HG02938 (cell line): ENCODE measurements at regions not wholly inside any gene's neighbourhood (a gene's known extent, or its start where the extent isn't known, plus 50 kb on each side); places are given as distances from the start of the nearest gene placed in this dataset.

Experiments used
- ATAC-seq: cut with Tn5 transposase; IDR thresholded peaks from one replicate; pipeline ENCODE4 v1.9.1; 2021; ENCODE audit warnings: mild to moderate bottlenecking, moderate library complexity; ENCODE audit not compliant: unreplicated experiment

GRCh38 chr18:71919211-71919610 lies 624.9 kb downstream of the CBLN2 start:
- ATAC-seq = no peak

DNA sequence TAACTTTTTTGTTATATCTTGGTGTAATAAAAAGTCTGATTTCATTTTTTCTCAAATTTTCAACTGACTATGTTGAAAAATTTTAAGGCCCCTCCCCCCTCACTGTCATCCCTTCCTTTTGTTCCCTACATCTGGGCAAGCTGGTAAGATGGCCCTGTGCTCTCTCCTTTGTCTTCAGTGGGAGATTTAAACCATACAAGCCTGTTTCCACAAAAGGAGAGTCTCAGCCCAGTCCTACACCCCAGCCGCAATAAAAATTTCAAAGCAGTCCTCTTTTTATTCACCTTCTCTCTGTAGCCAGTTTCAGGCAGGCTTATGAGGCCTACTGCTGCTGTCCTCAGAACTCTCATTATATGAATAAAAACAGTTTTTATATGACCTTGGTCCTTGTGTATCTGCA lies 630.5 kb downstream of the CBLN2 start:
- ATAC-seq = no peak

DNA sequence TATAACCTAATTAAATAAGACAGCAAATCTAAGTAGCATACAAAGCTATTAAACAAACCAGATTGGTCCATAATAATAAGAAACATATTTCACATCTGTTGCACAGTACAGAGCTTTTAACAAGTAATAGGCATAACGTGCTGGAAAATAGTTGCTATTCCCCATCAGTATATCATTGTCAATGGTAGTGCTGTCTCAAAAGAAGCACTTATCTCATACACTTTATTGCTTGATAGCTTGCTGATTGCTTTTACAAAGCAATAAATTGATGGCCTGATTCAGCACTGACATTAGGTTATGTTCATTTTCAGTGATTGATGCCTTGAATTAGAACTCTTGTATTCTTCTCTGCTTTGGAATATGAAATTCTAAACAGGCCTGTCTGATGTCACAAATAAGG lies 641.7 kb downstream of the CBLN2 start:
- no peak for ATAC-seq

- ATAC-seq = no peak
These were observed 644.3 kb downstream of the CBLN2 start for GRCh38 chr18:71899707-71900472.

- ATAC-seq = no peak
These were observed 645.0 kb downstream of the CBLN2 start for GRCh38 chr18:71899183-71899582.

DNA sequence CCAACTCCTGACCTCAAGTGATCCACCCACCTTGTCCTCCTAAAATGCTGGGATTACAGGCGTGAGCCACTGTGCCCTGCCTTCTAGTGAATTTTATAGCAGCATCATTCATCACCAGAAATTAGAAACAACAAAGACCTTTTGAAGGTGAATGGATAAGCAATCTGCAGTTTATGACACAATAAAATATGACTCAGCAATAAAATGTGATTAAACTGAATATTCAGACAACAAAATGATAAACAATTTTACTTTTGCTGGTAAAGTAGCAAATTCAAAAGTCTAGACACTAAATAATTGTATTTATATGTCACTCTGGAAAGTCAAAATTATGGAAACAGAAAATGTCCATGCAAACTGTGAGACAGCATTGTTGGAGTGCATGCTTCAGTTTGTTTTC lies 656.6 kb downstream of the CBLN2 start:
- no peak for ATAC-seq

- no peak for ATAC-seq
These were observed 665.9 kb downstream of the CBLN2 start for GRCh38 chr18:71878226-71878625.

- no peak for ATAC-seq
These were observed 670.4 kb downstream of the CBLN2 start for GRCh38 chr18:71873695-71874094.

DNA sequence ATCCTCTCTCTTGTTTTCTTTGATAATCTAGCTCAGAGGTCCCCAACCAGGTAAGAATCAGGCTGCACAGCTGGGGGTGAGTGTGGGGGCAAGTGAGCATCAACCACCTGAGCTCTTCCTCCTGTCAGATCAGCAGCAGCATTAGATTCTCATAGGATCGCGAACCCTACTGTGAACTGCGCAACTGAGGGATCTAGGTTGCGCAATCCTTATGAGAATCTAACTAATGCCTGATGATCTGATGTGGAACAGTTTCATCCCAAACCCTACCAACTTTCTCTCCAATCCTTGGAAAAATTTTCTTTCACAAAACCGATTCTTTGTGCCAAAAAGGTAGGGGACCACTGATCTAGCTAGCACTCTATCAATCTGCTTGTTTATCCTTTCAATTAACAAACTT lies 678.3 kb downstream of the CBLN2 start:
- no peak for ATAC-seq

DNA sequence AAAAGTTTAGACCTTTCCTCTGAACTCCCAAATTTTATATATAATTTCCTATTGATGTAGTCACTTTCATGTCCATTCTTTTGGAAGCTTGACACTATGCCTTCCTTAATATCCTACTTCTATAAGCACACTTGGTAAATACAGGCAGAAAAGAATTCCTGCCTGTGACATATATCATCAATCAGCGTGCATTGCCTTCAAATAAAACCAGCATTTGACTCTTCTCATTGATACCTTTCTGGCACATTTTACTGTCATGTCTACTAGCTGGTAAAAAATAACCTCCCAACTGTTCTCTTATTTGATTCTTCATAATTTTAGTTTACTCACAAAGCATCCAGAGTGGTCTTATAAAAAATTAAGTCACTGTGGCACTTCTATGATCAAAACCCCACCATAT lies 693.5 kb downstream of the CBLN2 start:
- no peak for ATAC-seq

DNA sequence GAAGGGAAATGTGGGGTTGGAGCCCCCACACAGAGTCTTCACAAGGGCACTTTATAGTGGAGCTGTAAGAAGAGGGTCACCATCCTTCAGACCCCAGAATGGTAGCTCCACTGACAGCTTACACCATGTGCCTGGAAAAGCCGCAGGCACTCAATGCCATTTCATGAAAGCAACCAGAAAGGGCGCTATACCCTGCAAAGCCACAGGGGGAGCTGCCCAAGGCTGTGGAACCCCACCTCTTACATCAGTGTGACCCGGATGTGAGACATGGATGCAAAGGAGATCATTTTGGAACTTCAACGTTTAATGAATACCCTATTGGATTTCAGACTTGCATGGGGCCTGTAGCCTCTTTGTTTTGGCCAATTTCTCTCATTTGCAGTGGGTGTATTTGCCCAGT lies 694.7 kb downstream of the CBLN2 start:
- ATAC-seq = no peak

GRCh38 chr18:71846716-71847115 lies 697.4 kb downstream of the CBLN2 start:
- ATAC-seq = no peak

DNA sequence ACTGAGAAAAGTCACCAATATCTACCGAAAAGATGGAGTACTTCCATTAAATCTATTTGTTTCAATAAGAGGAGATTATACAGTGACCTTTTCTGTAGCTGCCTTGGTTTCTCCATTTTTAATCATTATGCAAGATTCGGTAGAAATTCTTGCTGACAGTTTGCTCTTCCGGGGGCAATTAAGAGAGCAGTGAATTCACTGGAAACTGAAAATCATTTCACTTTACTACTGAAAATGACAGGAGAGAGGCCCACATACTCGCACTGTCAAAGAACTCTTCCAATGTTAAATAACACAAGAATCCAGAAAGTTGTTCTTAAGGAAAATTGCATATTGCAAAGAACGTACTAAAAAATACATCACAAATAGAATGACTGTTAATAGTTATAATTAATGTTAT lies 699.3 kb downstream of the CBLN2 start:
- ATAC-seq = no peak

- no peak for ATAC-seq
These were observed 701.5 kb downstream of the CBLN2 start for GRCh38 chr18:71842666-71843065.

DNA sequence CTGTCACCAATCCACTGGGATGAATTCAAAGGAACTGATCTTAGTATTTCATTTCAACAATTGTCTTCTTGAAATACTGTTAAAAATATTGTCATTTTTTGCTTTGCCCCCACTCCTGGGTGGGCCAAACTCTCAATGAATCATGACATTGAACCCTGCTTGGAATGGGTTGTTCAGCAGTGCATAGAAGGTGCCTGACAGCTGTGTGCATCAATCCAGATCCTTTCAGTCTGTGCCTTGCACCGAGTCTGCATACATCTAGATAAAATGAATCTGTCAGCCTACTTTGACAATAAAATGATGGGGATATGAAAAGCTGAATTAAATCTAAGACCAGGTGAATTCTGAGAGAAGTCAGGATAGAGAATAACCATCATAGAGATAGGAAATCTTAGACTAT lies 706.6 kb downstream of the CBLN2 start:
- no peak for ATAC-seq

DNA sequence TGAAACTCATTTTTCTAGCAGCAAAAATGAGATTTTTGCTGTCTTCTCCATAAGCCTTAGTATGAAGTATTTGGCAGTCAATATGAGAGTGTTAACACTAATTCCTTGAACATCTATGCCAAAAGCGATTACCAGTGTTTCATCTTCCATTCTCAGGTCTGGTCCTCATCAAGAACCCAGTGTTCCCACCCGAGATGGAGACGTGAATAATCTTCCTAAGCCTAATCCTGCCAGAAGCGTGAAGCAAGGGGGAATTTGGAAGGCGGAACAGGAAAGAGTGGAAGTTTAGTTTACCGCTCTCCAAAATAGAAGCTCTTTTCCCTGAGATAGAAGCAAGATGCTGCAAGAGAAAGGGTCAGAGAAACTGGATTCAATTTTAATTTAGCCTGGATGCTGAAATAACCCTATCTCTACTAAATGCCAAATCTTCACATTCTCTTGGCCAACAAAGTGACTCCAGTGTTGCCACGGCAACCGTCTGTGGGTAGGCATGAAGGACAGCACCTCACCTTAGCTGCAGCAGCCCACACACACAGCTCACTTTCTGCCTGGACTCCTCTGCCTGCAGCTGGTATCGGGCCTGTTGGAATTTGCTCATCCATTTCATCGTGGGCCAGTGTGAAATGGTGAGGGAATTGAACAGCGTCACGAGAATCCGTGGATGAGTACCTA lies 711.1 kb downstream of the CBLN2 start:
- ATAC-seq = no peak

DNA sequence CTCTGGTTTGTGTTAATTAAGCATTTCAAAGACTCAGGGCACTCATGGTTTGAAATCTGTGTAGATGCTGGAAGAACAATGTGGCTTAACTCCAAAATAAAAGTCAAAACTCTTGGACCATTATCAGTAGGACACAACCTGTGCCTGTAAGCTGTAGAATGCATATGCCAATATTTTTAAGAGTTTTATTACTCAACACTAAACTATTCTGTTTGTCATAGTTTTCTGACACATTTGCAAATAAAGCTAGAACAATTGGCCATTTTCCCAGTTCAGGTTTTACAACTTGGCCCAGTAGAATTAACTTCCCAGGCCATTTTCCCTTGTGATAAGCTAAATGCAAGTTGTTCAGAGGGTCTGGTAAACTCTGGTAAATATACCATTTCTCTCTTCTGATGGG lies 713.1 kb downstream of the CBLN2 start:
- ATAC-seq = no peak

DNA sequence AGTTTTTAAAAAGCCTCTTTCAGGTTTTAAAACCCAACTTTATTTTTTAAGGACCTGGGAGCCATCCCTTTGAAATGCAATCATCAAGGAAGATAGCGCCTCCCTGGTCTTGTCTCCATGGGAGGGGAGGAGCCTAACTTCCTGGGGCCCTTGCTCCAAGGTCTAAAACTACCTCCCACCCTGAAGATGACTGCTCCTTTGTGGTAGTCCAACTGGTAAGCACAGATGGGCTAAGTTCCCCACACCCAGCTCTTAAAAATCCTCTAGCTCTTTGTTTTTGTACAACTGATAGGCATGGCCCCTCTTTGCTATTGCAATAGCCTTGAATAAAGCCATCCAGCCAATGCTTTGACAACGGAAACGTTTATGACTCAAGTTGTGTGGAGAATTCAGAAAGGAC lies 716.8 kb downstream of the CBLN2 start:
- ATAC-seq = no peak

- no peak for ATAC-seq
These were observed 728.8 kb downstream of the CBLN2 start for GRCh38 chr18:71815305-71815704.

DNA sequence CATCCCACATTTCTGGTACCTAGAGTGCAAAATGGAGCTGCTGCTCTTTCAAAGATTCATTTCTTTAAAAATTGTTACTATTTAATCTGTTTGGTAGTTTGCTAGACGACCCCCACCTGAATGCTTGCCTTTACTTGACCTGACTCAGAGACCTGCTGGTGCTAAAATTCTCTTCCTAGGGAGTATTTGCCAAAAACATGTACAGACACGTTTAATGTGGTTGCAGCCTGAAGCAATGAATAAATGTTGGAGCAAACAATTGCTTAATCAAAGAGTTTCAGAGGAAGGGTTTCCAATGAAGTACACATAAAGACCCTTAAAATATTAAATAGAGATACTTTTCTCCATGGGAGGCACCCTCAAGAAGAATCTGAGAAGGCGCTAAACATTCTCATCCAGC lies 734.4 kb downstream of the CBLN2 start:
- no peak for ATAC-seq

DNA sequence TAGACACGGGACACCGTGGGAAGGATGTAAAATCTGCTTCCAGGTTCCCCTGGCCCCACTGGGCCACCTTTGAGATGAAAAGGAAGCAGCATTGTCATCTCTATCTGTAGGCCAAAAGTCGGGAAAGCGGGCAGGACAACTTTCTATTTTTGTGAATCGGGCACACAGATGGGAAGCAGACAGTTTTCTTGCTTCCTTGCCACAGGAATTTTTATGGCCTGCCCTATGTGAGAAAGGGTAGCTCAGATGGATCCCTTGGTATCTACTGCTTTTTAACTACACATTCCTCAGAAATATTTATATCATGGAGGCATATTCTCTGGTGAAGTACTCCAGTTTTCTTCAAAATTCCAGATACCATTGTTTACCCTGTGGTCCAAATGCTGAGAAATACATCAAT lies 735.5 kb downstream of the CBLN2 start:
- ATAC-seq = no peak

- no peak for ATAC-seq
These were observed 736.6 kb downstream of the CBLN2 start for GRCh38 chr18:71807586-71807985.
